HepG2 (cell line): ENCODE measurements at regions not wholly inside any gene's neighbourhood (a gene's known extent, or its start where the extent isn't known, plus 50 kb on each side); places are given as distances from the start of the nearest gene placed in this dataset.

Source experiments
- ATF2 ChIP-seq: sonication (generic); formaldehyde crosslinking; IDR thresholded peaks from 2 replicates; pipeline ENCODE4 v1.4.0; 2020; ENCODE audit warnings: missing genetic modification reagents
- BRD4 ChIP-seq: sonication (generic); formaldehyde crosslinking; IDR thresholded peaks from 2 replicates; pipeline ENCODE4 v1.4.0; 2020; ENCODE audit warnings: missing genetic modification reagents
- EED ChIP-seq: sonication (generic); formaldehyde crosslinking; IDR thresholded peaks from 2 replicates; pipeline ENCODE4 v1.5.0; 2020; ENCODE audit warnings: mild to moderate bottlenecking, missing genetic modification reagents
- FOXA1 ChIP-seq, 2 experiments: fragments of 450-650 bp in 1 of 2; sonication (generic) in 1 of 2; formaldehyde crosslinking in 1 of 2; IDR thresholded peaks; 2 replicates each; pipeline versions ENCODE4 v1.4.0 to v1.6.1; 2016 to 2020; ENCODE audit warnings: missing genetic modification reagents in 1 of 2
- FOXK2 ChIP-seq: fragments of 450-650 bp; IDR thresholded peaks from 2 replicates; pipeline ENCODE4 v1.6.1; 2016
- HOXA3 ChIP-seq: sonication (generic); formaldehyde crosslinking; IDR thresholded peaks from 2 replicates; pipeline ENCODE4 v1.5.0; 2020; ENCODE audit warnings: missing genetic modification reagents
- JARID2 ChIP-seq: sonication (generic); formaldehyde crosslinking; IDR thresholded peaks from 2 replicates; pipeline ENCODE4 v1.8.1; 2023; ENCODE audit warnings: missing genetic modification reagents, inconsistent platforms; ENCODE audit not compliant: insufficient replicate concordance
- KMT2B ChIP-seq: IDR thresholded peaks from 2 replicates; pipeline ENCODE4 v1.6.1; 2016; ENCODE audit warnings: missing genetic modification reagents, missing compliant biosample characterization
- NFIB ChIP-seq: sonication (generic); formaldehyde crosslinking; IDR thresholded peaks from 2 replicates; pipeline ENCODE4 v1.9.0; 2021; ENCODE audit warnings: missing genetic modification reagents, mild to moderate bottlenecking, borderline replicate concordance
- NR2F2 ChIP-seq: IDR thresholded peaks from 2 replicates; pipeline ENCODE4 v1.6.1; 2012; ENCODE audit warnings: low read depth, inconsistent platforms, borderline replicate concordance
- PHF20 ChIP-seq: sonication (generic); formaldehyde crosslinking; IDR thresholded peaks from 2 replicates; pipeline ENCODE4 v1.5.0; 2020; ENCODE audit warnings: mild to moderate bottlenecking, missing genetic modification reagents
- RBFOX2 ChIP-seq: fragments of 200-400 bp; formaldehyde crosslinking; IDR thresholded peaks from 2 replicates; pipeline ENCODE4 v1.6.1; 2017; ENCODE audit warnings: low read depth, mild to moderate bottlenecking, low read length
- RXRB ChIP-seq: IDR thresholded peaks from 2 replicates; pipeline ENCODE4 v1.6.1; 2016; ENCODE audit warnings: borderline replicate concordance, missing genetic modification reagents, missing compliant biosample characterization
- SOX13 ChIP-seq, 3 experiments: fragments of 450-650 bp in 1 of 3; sonication (generic) in 1 of 3; formaldehyde crosslinking in 1 of 3; IDR thresholded peaks in 2 of 3; conservative IDR thresholded peaks in 1 of 3; 2 replicates each; pipeline versions ENCODE4 v1.5.0 to v1.6.1; 2016 to 2020; ENCODE audit warnings: antibody characterized with exemption in 1 of 3, mild to moderate bottlenecking in 1 of 3, missing compliant biosample characterization in 1 of 3, missing genetic modification reagents in 1 of 3, moderate library complexity in 1 of 3
- ZBTB2 ChIP-seq: sonication (generic); formaldehyde crosslinking; IDR thresholded peaks from 2 replicates; pipeline ENCODE4 v1.8.0; 2022; ENCODE audit warnings: low read depth, missing genetic modification reagents
- ZEB1 ChIP-seq: IDR thresholded peaks from 2 replicates; pipeline ENCODE4 v1.6.1; 2012; ENCODE audit warnings: mild to moderate bottlenecking, low read depth, inconsistent platforms; ENCODE audit not compliant: insufficient replicate concordance
- ZFX ChIP-seq: sonication (generic); formaldehyde crosslinking; IDR thresholded peaks from 2 replicates; pipeline ENCODE4 v1.4.0; 2020; ENCODE audit warnings: mild to moderate bottlenecking, low read depth, missing genetic modification reagents, moderate library complexity
- ZNF432 ChIP-seq: sonication (generic); formaldehyde crosslinking; IDR thresholded peaks from 2 replicates; pipeline ENCODE4 v1.5.0; 2020; ENCODE audit warnings: missing genetic modification reagents, mild to moderate bottlenecking, borderline replicate concordance
- ZNF687 ChIP-seq: sonication (generic); formaldehyde crosslinking; IDR thresholded peaks from 2 replicates; pipeline ENCODE4 v1.5.1; 2020; ENCODE audit warnings: mild to moderate bottlenecking, missing genetic modification reagents, moderate library complexity
- TF ChIP-seq, protein P1 (sequence below): sonication (generic); formaldehyde crosslinking; IDR thresholded peaks from 2 replicates; pipeline ENCODE4 v1.4.0; 2020; ENCODE audit warnings: missing genetic modification reagents; ENCODE audit errors: not compliant biosample characterization

GRCh38 chr5:74576941-74577456 lies 63.5 kb downstream of the ENC1 start (continued):
- TF ChIP-seq ZNF687 (CRISPR knock-in tag) = peak; percentile 43; the same call in 1 of the 2 replicates
- TF ChIP-seq ZFX (CRISPR knock-in tag) = peak; percentile 19; the same call in 1 of the 2 replicates
- TF ChIP-seq ZEB1 = no peak
- no peak for TF ChIP-seq NFIB
- TF ChIP-seq RBFOX2 = no peak
- TF ChIP-seq, protein P1, sequence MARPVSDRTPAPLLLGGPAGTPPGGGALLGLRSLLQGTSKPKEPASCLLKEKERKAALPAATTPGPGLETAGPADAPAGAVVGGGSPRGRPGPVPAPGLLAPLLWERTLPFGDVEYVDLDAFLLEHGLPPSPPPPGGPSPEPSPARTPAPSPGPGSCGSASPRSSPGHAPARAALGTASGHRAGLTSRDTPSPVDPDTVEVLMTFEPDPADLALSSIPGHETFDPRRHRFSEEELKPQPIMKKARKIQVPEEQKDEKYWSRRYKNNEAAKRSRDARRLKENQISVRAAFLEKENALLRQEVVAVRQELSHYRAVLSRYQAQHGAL (CRISPR knock-in tag) = no peak
- no peak for TF ChIP-seq ZBTB2 (CRISPR knock-in tag)
- TF ChIP-seq NR2F2 = no peak
- TF ChIP-seq ATF2 (CRISPR knock-in tag) = no peak
- no peak for TF ChIP-seq ZNF432 (CRISPR knock-in tag)
- TF ChIP-seq BRD4 (CRISPR knock-in tag) = no peak
- TF ChIP-seq EED (CRISPR knock-in tag) = no peak
- TF ChIP-seq FOXK2 = no peak
- no peak for TF ChIP-seq JARID2 (CRISPR knock-in tag)
- TF ChIP-seq KMT2B = no peak
- no peak for TF ChIP-seq FOXA1 (IDR thresholded peaks at IDR 0.05)
- peak; percentile 73 for TF ChIP-seq FOXA1 (CRISPR knock-in tag; IDR thresholded peaks at IDR 0.05)
- no peak for TF ChIP-seq PHF20
- TF ChIP-seq RXRB (CRISPR knock-in tag) = no peak
- TF ChIP-seq HOXA3 (CRISPR knock-in tag) = no peak
- TF ChIP-seq SOX13 (IDR thresholded peaks at IDR 0.05) = no peak
- 0 out of 4 replicates have a peak, but pooled peaks of 1 of the 2 experiments have one; percentile 10 for TF ChIP-seq SOX13 (CRISPR knock-in tag; conservative IDR thresholded peaks at IDR 0.05 in 1 of 2, IDR thresholded peaks at IDR 0.05 in 1 of 2)
- TF ChIP-seq, all 625 proteins: peak for 6
